GM10248 (cell line): ENCODE measurements at regions not wholly inside any gene's neighbourhood (a gene's known extent, or its start where the extent isn't known, plus 50 kb on each side); places are given as distances from the start of the nearest gene placed in this dataset.

Source experiments
- CTCF ChIA-PET: fragments of 300-600 bp; sonication (Branson Sonifier 250); formaldehyde crosslinking; extraction: SDS; loops from one replicate; lab custom pipeline; 2021; ENCODE audit warnings: antibody characterized with exemption; lab: Yijun Ruan, JAX
- POLR2A ChIA-PET: fragments of 350-650 bp; sonication (Branson Sonifier 250); formaldehyde crosslinking; extraction: SDS; loops from one replicate; lab custom pipeline; 2020; ENCODE audit warnings: antibody characterized with exemption; lab: Yijun Ruan, JAX
- DNase-seq: peaks from one replicate; pipeline ENCODE4 v3.0.0; 2012; ENCODE audit errors: extremely low spot score
- CTCF ChIP-seq: IDR thresholded peaks from 2 replicates; pipeline ENCODE4 v1.5.1; 2012; ENCODE audit warnings: mild to moderate bottlenecking, low read depth; ENCODE audit errors: extremely low read depth, missing control alignments, control extremely low read depth

GRCh38 chr20:9981829-9982228 is 53.0 kb upstream of the ANKEF1 start:
- TF ChIP-seq CTCF, result no peak
- DNase-seq, result no peak
- POLR2A ChIA-PET, result no interaction called here
- CTCF ChIA-PET, result interaction anchor here (0.8 to 1.8 kb wide), 3 partner anchors 15 to 449 kb away, joined by 3 to 4 read pairs (median 4); no protein-coding TSS in a partner anchor

- DNase-seq, result peak; percentile 50
- TF ChIP-seq CTCF, result peak; percentile 81
- CTCF ChIA-PET, result interaction anchor here (0.6 to 4.8 kb wide), 31 partner anchors 8 to 1565 kb away, joined by 3 to 33 read pairs (median 4); partner anchors contain the start of genes JAG1 and MKKS
- POLR2A ChIA-PET, result no interaction called here
Measured at GRCh38 chr20:9978397-9979004, 56.3 kb upstream of the ANKEF1 start.

- no peak for TF ChIP-seq CTCF
- POLR2A ChIA-PET, result no interaction called here
- CTCF ChIA-PET, result interaction anchor here (0.6 to 4.8 kb wide), 30 partner anchors 7 to 1566 kb away, joined by 3 to 33 read pairs (median 4); partner anchors contain the start of genes JAG1 and MKKS
- DNase-seq, result no peak
Measured at GRCh38 chr20:9977629-9978028, 57.2 kb upstream of the ANKEF1 start.

GRCh38 chr20:9974324-9974723 is 60.5 kb upstream of the ANKEF1 start:
- POLR2A ChIA-PET, result no interaction called here
- CTCF ChIA-PET, result interaction anchor here (1.3 kb wide), 1 partner anchor 61 kb away, joined by 3 read pairs; no protein-coding TSS in a partner anchor
- no peak for DNase-seq
- TF ChIP-seq CTCF, result no peak

GRCh38 chr20:9971746-9972145 is 63.0 kb upstream of the ANKEF1 start:
- no peak for TF ChIP-seq CTCF
- ChIA-PET CTCF (no interaction called here), POLR2A (no interaction called here)
- DNase-seq, result no peak

GRCh38 chr20:9969626-9970025 is 65.2 kb upstream of the ANKEF1 start:
- CTCF ChIA-PET, result interaction anchor here (1.1 to 1.7 kb wide), 2 partner anchors 9 kb away, joined by 4 to 11 read pairs; no protein-coding TSS in a partner anchor
- POLR2A ChIA-PET, result no interaction called here
- TF ChIP-seq CTCF, result no peak
- no peak for DNase-seq
